ENCODE measurements at regions not wholly inside any gene's neighbourhood (a gene's known extent, or its start where the extent isn't known, plus 50 kb on each side); places are given as distances from the start of the nearest gene placed in this dataset.
"Not testable (repeated sequence)": the region's sequence is repeated elsewhere in the genome, so short reads cannot be mapped to it uniquely, and the experiment has no call there.

- 33 to 88% (median 43%) methylated on average over 1 to 2 of the region's 2 CpGs; no CpG with 5 or more reads in 5 of the 10 experiments for WGBS, 10 experiments
- no peak for ATAC-seq (replicated peaks in 6 of 8)
- H3K27ac ChIP-seq, result no peak overlapping the region
- in situ Hi-C loops (cut with MboI; ENCODE audit: low pct_unique_long_range_greater_than_20kb in 2 of 9, low sequenced_read_pairs in 9 of 9, unreplicated experiment in 9 of 9), result no loop called here
- no peaks in the 10 kb centered on the region for H3K4me1 ChIP-seq (replicated peaks in 1 of 2)
- H3K4me3 ChIP-seq, result no peak overlapping the region
Measured at GRCh38 chr3:8290611-8291010, 211.0 kb upstream of the LMCD1 start.

DNA sequence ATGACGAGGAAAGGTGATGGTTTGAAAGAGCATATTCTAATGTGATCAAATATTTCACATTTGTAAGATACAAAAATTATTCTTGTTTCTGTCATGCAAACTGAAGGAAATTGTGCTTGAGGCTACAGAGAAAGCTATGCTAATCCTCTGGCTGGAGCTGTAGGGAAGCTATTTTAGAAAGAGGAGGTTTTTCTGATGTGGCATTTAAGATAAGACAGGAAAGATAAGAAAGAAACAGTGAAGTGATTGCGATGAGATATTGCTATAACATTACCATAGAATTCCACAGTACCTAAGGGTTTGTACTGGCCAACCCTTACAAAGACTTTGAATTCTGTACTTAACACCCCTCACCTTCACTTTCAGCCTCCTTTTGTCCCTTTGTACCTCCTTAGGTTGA is 205.2 kb upstream of the LMCD1 start:
- Histone ChIP-seq H3K27ac (no peak overlapping the region), H3K4me1 (replicated peaks in 1 of 2) (peaks cover 0 to 5% of the 10 kb centered on the region in 2 donors), H3K4me3 (no peak overlapping the region)
- in situ Hi-C loops (cut with MboI; ENCODE audit: low pct_unique_long_range_greater_than_20kb in 2 of 9, low sequenced_read_pairs in 9 of 9, unreplicated experiment in 9 of 9), result no loop called here
- no peak for ATAC-seq (replicated peaks in 6 of 8)
- 11 to 100% (median 84%) methylated on average over 1 to 2 of the region's 2 CpGs for WGBS, 10 experiments

GRCh38 chr3:8298021-8298954 is 203.3 kb upstream of the LMCD1 start:
- WGBS, 10 experiments, result 13 to 100% (median 73%) methylated on average over 2 to 9 of the region's 9 CpGs
- no peak for ATAC-seq (replicated peaks in 6 of 8)
- Histone ChIP-seq H3K27ac (no peak overlapping the region), H3K4me1 (replicated peaks in 1 of 2) (peaks cover 0 to 5% of the 10 kb centered on the region in 2 donors), H3K4me3 (no peak overlapping the region)
- in situ Hi-C loops (cut with MboI; ENCODE audit: low pct_unique_long_range_greater_than_20kb in 2 of 9, low sequenced_read_pairs in 9 of 9, unreplicated experiment in 9 of 9), result no loop called here

DNA sequence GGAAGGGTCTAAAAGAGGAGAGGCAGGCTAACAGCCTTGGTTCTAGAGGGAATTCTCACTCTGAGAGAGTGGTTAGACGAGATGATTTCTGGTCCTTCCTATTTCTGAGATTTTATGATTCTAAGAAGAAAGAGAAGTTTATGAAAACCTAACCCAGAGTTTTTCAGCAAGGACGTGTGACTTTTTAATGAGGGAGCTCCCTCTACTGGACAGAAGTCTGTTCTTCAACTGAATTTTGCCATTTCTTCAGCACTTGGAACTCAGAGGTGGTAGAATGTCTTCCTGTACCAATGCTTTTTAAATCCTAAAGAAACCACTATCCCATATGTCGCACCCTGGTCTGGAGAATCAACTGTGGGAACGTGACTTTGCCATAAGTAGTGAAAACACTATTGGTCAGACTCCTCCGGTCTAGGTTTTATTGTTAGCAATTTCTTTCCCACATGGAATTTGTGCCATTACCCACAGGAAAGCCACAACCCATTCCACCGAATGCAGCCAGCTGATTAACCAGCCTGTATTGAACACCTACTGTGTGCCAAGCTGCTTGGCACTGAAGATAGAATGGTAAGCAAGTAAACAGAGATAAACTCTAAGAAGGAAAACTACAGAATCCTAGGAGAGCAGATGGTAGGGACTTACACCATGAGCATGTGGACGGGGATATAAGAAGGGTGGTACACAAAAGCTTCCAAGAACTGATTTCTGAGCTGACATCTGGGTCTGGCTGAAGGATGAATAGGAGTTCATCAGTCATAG is 199.5 kb upstream of the LMCD1 start:
- H3K27ac ChIP-seq, result no peak overlapping the region
- in situ Hi-C loops (cut with MboI; ENCODE audit: low pct_unique_long_range_greater_than_20kb in 2 of 9, low sequenced_read_pairs in 9 of 9, unreplicated experiment in 9 of 9), result loop anchor here in 1 of 9 experiments (25.0 kb wide), 1 partner anchor 310 kb away; no protein-coding TSS in a partner anchor
- peak in 4 of 8 experiments; percentile 33 to 67 (median 50) for ATAC-seq (replicated peaks in 6 of 8)
- peaks cover 5 to 7% of the 10 kb centered on the region in 2 donors for H3K4me1 ChIP-seq (replicated peaks in 1 of 2)
- WGBS, 10 experiments, result 0 to 68% (median 41%) methylated on average over 2 to 7 of the region's 7 CpGs
- no peak overlapping the region for H3K4me3 ChIP-seq

DNA sequence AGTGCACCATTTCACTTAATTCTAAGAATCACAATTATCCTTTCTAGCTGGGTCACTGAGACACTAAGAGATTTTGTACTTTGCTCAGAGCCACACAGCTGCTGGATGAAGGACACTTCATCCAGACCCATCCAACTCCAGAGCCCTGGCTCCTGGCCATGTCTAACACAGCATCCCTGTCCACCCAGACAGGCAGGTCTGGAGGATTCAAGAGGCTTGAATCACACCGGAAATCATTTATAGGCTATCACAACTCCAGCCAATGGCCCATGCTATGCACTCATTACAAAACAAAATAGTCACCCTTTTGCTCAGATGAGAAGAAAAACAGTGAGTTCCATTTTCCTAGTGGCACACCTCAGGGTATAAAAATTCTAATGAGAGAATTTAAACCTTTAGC is 198.2 kb upstream of the LMCD1 start:
- Histone ChIP-seq H3K27ac (no peak overlapping the region), H3K4me1 (replicated peaks in 1 of 2) (peaks cover 3 to 7% of the 10 kb centered on the region in 2 donors), H3K4me3 (no peak overlapping the region)
- ATAC-seq (replicated peaks in 6 of 8), result no peak
- in situ Hi-C loops (cut with MboI; ENCODE audit: low pct_unique_long_range_greater_than_20kb in 2 of 9, low sequenced_read_pairs in 9 of 9, unreplicated experiment in 9 of 9), result loop anchor here in 1 of 9 experiments (25.0 kb wide), 1 partner anchor 309 kb away; no protein-coding TSS in a partner anchor
- WGBS, 10 experiments, result 40 to 100% (median 100%) methylated on average over 1 of the region's 1 CpG; no CpG with 5 or more reads in 7 of the 10 experiments

DNA sequence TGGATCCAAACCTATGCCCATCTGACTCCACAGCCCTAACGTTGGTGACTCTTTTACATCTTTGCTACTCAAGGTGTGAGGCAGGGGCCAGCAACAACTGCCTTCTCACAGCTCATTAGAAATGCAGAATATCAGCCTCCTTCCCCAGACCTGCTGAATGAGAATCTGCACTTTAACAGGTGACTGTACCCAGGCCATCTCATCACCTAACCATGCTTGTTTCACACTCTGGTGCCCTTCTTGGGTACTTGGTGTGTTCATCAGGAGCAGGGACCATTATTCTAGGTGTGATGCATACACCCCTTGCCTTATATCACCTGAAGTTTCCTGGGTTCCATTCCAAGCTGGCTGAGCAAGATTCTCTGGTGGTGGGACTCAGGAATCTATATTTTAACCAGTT is 196.3 kb upstream of the LMCD1 start:
- WGBS, 10 experiments, result 0 to 67% (median 17%) methylated on average over 1 of the region's 1 CpG; no CpG with 5 or more reads in 6 of the 10 experiments
- ATAC-seq (replicated peaks in 6 of 8), result no peak

GRCh38 chr3:8307545-8308110 is 194.0 kb upstream of the LMCD1 start:
- in situ Hi-C loops (cut with MboI; ENCODE audit: low pct_unique_long_range_greater_than_20kb in 2 of 9, low sequenced_read_pairs in 9 of 9, unreplicated experiment in 9 of 9), result loop anchor here in 1 of 9 experiments (25.0 kb wide), 1 partner anchor 305 kb away; no protein-coding TSS in a partner anchor
- Histone ChIP-seq H3K4me3 (no peak overlapping the region), H3K4me1 (replicated peaks in 1 of 2) (peaks cover 9 to 17% of the 10 kb centered on the region in 2 donors), H3K27ac (no peak overlapping the region)
- peak in 3 of 8 experiments; percentile 64 to 99 (median 73) for ATAC-seq (replicated peaks in 6 of 8)

More for the DNA sequence above, 196.3 kb upstream of the LMCD1 start:
- H3K4me3 ChIP-seq, result no peak overlapping the region
- H3K4me1 ChIP-seq (replicated peaks in 1 of 2), result peaks cover 0 to 7% of the 10 kb centered on the region in 2 donors
- in situ Hi-C loops (cut with MboI; ENCODE audit: low pct_unique_long_range_greater_than_20kb in 2 of 9, low sequenced_read_pairs in 9 of 9, unreplicated experiment in 9 of 9), result loop anchor here in 1 of 9 experiments (25.0 kb wide), 1 partner anchor 307 kb away; no protein-coding TSS in a partner anchor
- H3K27ac ChIP-seq, result no peak overlapping the region

- H3K4me3 ChIP-seq, result no peak overlapping the region
- H3K4me1 ChIP-seq (replicated peaks in 1 of 2), result peaks cover 24 to 31% of the 10 kb centered on the region in 2 donors
- 55 to 97% (median 76%) methylated on average over 2 to 3 of the region's 3 CpGs; no CpG with 5 or more reads in 2 of the 10 experiments for WGBS, 10 experiments
- in situ Hi-C loops (cut with MboI; ENCODE audit: low pct_unique_long_range_greater_than_20kb in 2 of 9, low sequenced_read_pairs in 9 of 9, unreplicated experiment in 9 of 9), result loop anchor here in 1 of 9 experiments (25.0 kb wide), 1 partner anchor 301 kb away; no protein-coding TSS in a partner anchor
- no peak overlapping the region for H3K27ac ChIP-seq
- ATAC-seq (replicated peaks in 6 of 8), result no peak
Measured at GRCh38 chr3:8311321-8311720, 190.3 kb upstream of the LMCD1 start.

DNA sequence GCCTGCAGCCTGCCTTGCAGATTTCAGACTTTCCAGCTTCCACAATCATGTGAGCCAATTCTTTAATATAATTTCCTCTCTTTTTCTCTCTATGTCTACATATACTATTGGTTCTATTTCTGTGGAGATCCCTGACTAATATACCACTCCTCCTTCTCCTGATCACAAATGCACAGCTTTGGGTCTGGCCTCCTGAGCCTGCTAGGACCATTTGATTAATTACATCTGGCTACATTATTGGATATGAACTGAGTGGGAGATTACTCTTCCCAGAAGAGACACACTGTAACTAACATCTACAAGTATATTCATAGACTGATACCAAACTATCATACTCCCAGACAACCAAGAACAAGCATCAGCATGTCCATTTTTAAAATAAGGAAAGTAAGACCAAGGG is 188.9 kb upstream of the LMCD1 start:
- Histone ChIP-seq H3K4me3 (no peak overlapping the region), H3K27ac (no peak overlapping the region), H3K4me1 (replicated peaks in 1 of 2) (peaks cover 24 to 25% of the 10 kb centered on the region in 2 donors)
- in situ Hi-C loops (cut with MboI; ENCODE audit: low pct_unique_long_range_greater_than_20kb in 2 of 9, low sequenced_read_pairs in 9 of 9, unreplicated experiment in 9 of 9), result loop anchor here in 1 of 9 experiments (25.0 kb wide), 1 partner anchor 300 kb away; no protein-coding TSS in a partner anchor
- peak in 3 of 8 experiments; percentile 19 to 55 (median 53) for ATAC-seq (replicated peaks in 6 of 8)

DNA sequence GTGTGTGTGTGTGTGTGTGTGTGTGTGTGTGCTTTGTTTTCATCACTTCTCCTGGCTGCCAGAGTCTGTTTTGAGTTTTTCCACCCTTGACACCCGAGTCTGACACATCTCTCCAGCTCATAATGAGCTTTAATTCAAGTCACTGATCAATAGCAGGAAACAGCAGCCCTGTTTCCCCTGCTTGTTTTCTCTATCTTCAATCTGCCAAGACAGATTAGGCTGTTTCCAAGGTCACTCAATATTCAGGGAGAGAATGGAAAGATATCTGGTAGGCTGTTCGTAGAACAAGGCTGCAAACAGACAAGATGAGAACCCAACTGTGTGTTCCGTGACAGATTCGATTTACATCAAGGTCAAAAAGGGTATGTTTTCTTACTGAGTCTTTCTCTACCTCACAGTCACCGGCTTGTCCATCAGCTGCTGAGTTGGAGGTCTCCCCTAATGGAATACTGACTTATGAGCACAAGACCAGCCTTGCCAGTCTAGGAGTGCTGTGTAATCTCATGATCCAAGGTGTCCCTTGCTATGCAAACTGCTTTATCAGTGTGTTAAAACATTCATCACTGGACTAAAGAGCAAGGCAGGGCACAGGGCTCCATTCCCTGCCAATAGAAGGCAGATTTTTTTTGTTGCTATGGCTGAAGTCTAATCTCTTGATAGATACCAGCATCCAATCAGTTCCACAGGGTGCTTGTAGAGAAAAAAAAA is 187.9 kb upstream of the LMCD1 start:
- 13 to 83% (median 66%) methylated on average over 1 to 5 of the region's 5 CpGs; no CpG with 5 or more reads in 1 of the 10 experiments for WGBS, 10 experiments
- in situ Hi-C loops (cut with MboI; ENCODE audit: low pct_unique_long_range_greater_than_20kb in 2 of 9, low sequenced_read_pairs in 9 of 9, unreplicated experiment in 9 of 9), result loop anchor here in 1 of 9 experiments (25.0 kb wide), 1 partner anchor 299 kb away; no protein-coding TSS in a partner anchor
- Histone ChIP-seq H3K4me3 (no peak overlapping the region), H3K4me1 (replicated peaks in 1 of 2) (peaks cover 24 to 25% of the 10 kb centered on the region in 2 donors), H3K27ac (peak overlapping the region; percentile 7 to 9)
- peak in 5 of 8 experiments; percentile 52 to 86 (median 79) for ATAC-seq (replicated peaks in 6 of 8)

- H3K27ac ChIP-seq; H3K4me3 ChIP-seq; ATAC-seq (replicated peaks in 6 of 8): not testable (repeated sequence)
- 40 to 100% (median 100%) methylated on average over 1 to 2 of the region's 3 CpGs; no CpG with 5 or more reads in 5 of the 10 experiments for WGBS, 10 experiments
- in situ Hi-C loops (cut with MboI; ENCODE audit: low pct_unique_long_range_greater_than_20kb in 2 of 9, low sequenced_read_pairs in 9 of 9, unreplicated experiment in 9 of 9), result loop anchor here in 1 of 9 experiments (25.0 kb wide), 1 partner anchor 297 kb away; no protein-coding TSS in a partner anchor
- H3K4me1 ChIP-seq (replicated peaks in 1 of 2), result peaks cover 24 to 25% of the 10 kb centered on the region in 2 donors
Measured at GRCh38 chr3:8315526-8315925, 186.1 kb upstream of the LMCD1 start.

Measured in motor neuron (in vitro differentiated cells).